Calu3 (cell line): ENCODE measurements at regions not wholly inside any gene's neighbourhood (a gene's known extent, or its start where the extent isn't known, plus 50 kb on each side); places are given as distances from the start of the nearest gene placed in this dataset.

ENCODE experiments used
- BruUV-seq: library from RNA; stranded (reverse); fragments of 400-500 nt; replicated peaks from 2 replicates; lab custom pipeline; 2021; lab: Mats Ljungman, UMichigan
- CTCF ChIA-PET: fragments of 300-600 bp; sonication (Branson Sonifier 250); formaldehyde crosslinking; loops from one replicate; lab custom pipeline; 2022; ENCODE audit warnings: antibody characterized with exemption; lab: Charles Lee
- DNase-seq: peaks from one replicate; pipeline ENCODE4 v3.0.0; 2022
- H3K27ac Mint-ChIP-seq: one replicate; pipeline ENCODE4 v1.8.0; 2022; ENCODE audit warnings: mixed read lengths; ENCODE audit not compliant: unreplicated experiment
- H3K27me3 Mint-ChIP-seq: one replicate; pipeline ENCODE4 v1.8.0; 2022; ENCODE audit warnings: mixed read lengths; ENCODE audit not compliant: unreplicated experiment
- H3K36me3 Mint-ChIP-seq: one replicate; pipeline ENCODE4 v1.8.0; 2022; ENCODE audit warnings: mild to moderate bottlenecking, moderate library complexity, mixed read lengths; ENCODE audit not compliant: insufficient read depth, unreplicated experiment
- H3K4me1 Mint-ChIP-seq: one replicate; pipeline ENCODE4 v1.8.0; 2022; ENCODE audit warnings: mild to moderate bottlenecking, low read depth, mixed read lengths; ENCODE audit not compliant: unreplicated experiment
- H3K4me3 Mint-ChIP-seq: one replicate; pipeline ENCODE4 v1.8.0; 2022; ENCODE audit warnings: mild to moderate bottlenecking, low read depth, moderate library complexity, mixed read lengths; ENCODE audit not compliant: unreplicated experiment
- H3K9me3 Mint-ChIP-seq: one replicate; pipeline ENCODE4 v1.8.0; 2022; ENCODE audit warnings: low read depth, mixed read lengths; ENCODE audit not compliant: unreplicated experiment
- CTCF ChIP-seq: fragments of 200-600 bp; IDR thresholded peaks from one replicate; pipeline ENCODE4 v1.8.0; 2022; ENCODE audit warnings: antibody characterized with exemption; ENCODE audit not compliant: unreplicated experiment
- intact Hi-C: fragments of 100-400 bp; cut with micrococcal nuclease; formaldehyde crosslinking; loops from one replicate; pipeline ENCODE4 v1.10.0; 2022; ENCODE audit not compliant: unreplicated experiment

DNA sequence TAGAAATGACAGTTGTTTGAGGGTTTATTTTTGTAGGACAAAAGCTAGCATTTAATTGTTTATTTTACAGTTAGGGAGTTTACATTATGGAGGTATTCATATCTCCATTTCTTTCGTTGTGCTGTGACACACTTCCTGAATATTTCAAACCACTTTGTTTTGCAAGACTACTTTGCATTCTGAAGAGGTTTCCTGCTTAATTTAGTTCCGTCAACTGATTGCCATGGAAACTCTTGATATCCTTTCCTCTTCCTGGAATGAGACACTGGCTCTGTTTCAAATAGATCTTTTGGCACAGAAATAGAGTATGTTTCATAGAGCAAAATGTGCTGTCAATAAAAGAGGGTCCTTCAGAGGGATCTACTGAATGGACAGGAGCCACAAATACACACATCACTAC, 159.5 kb upstream of the AGR3 start:
- no peaks in the 10 kb centered on the region for H3K9me3 Mint-ChIP-seq
- H3K27me3 Mint-ChIP-seq, result no peaks in the 10 kb centered on the region
- no TSS peak for BruUV-seq
- H3K4me3 Mint-ChIP-seq, result no peak overlapping the region
- CTCF ChIA-PET, result no interaction called here
- DNase-seq, result no peak
- peaks cover 80% of the 10 kb centered on the region for H3K4me1 Mint-ChIP-seq
- intact Hi-C loops, result loop anchor here (1.0 to 2.0 kb wide), 2 partner anchors 53 to 91 kb away; no protein-coding TSS in a partner anchor
- no peak for TF ChIP-seq CTCF
- peaks cover 10% of the 10 kb centered on the region for H3K36me3 Mint-ChIP-seq
- peak overlapping the region; percentile 76 for H3K27ac Mint-ChIP-seq

GRCh38 chr7:17042211-17042610, 160.4 kb upstream of the AGR3 start:
- Mint-ChIP-seq H3K9me3 (no peaks in the 10 kb centered on the region), H3K4me1 (peaks cover 79% of the 10 kb centered on the region), H3K27me3 (no peaks in the 10 kb centered on the region), H3K36me3 (peaks cover 10% of the 10 kb centered on the region), H3K27ac (peak overlapping the region; percentile 48), H3K4me3 (no peak overlapping the region)
- DNase-seq, result no peak
- BruUV-seq, result no TSS peak
- no peak for TF ChIP-seq CTCF
- intact Hi-C loops, result no loop called here
- CTCF ChIA-PET, result interaction anchor here (0.6 to 1.5 kb wide), 2 partner anchors 9 to 57 kb away, joined by 3 to 4 read pairs; no protein-coding TSS in a partner anchor

GRCh38 chr7:17043012-17043877, 161.5 kb upstream of the AGR3 start:
- Mint-ChIP-seq H3K4me3 (no peak overlapping the region), H3K27ac (peak overlapping the region; percentile 10), H3K27me3 (no peaks in the 10 kb centered on the region), H3K36me3 (peaks cover 10% of the 10 kb centered on the region), H3K9me3 (no peaks in the 10 kb centered on the region), H3K4me1 (peaks cover 69% of the 10 kb centered on the region)
- TF ChIP-seq CTCF, result no peak
- no peak for DNase-seq
- CTCF ChIA-PET, result interaction anchor here (0.6 to 1.5 kb wide), 2 partner anchors 10 to 56 kb away, joined by 3 to 4 read pairs; no protein-coding TSS in a partner anchor
- no TSS peak for BruUV-seq
- intact Hi-C loops, result loop anchor here (1.0 kb wide), 1 partner anchor 13 kb away; no protein-coding TSS in a partner anchor

- Mint-ChIP-seq H3K27me3 (no peaks in the 10 kb centered on the region), H3K36me3 (peaks cover 4% of the 10 kb centered on the region)
- intact Hi-C loops, result no loop called here
Observed at GRCh38 chr7:17044396-17044795, 162.6 kb upstream of the AGR3 start.

More at GRCh38 chr7:17044396-17044795, 162.6 kb upstream of the AGR3 start:
- H3K4me3 Mint-ChIP-seq, result no peak overlapping the region
- CTCF ChIA-PET, result no interaction called here
- H3K9me3 Mint-ChIP-seq, result no peaks in the 10 kb centered on the region
- no peak overlapping the region for H3K27ac Mint-ChIP-seq
- no peak for DNase-seq
- no TSS peak for BruUV-seq
- H3K4me1 Mint-ChIP-seq, result peaks cover 57% of the 10 kb centered on the region
- TF ChIP-seq CTCF, result no peak
